ENCODE measurements at regions not wholly inside any gene's neighbourhood (a gene's known extent, or its start where the extent isn't known, plus 50 kb on each side); places are given as distances from the start of the nearest gene placed in this dataset.

- TF ChIP-seq CTCF (IDR thresholded peaks at IDR 0.05) = no peak
- no peak for TF ChIP-seq POLR2A (IDR thresholded peaks at IDR 0.05)
Measured at GRCh38 chr10:91709394-91709798, 76.5 kb upstream of the PPP1R3C start.

All from tibial nerve (tissue), 3 donors.